CD4-positive, alpha-beta T cell treated with Interleukin-10 for 1 hour (primary cell): ENCODE measurements at regions not wholly inside any gene's neighbourhood (a gene's known extent, or its start where the extent isn't known, plus 50 kb on each side); places are given as distances from the start of the nearest gene placed in this dataset.

Source experiments
- DNase-seq: peaks from one replicate; pipeline ENCODE4 v3.0.0-alpha.2; 2020

GRCh38 chr10:50936335-50936734, 50.9 kb upstream of the A1CF start:
- no peak for DNase-seq

- DNase-seq: no peak
Measured at GRCh38 chr10:50937230-50937907, 51.9 kb upstream of the A1CF start.

DNA sequence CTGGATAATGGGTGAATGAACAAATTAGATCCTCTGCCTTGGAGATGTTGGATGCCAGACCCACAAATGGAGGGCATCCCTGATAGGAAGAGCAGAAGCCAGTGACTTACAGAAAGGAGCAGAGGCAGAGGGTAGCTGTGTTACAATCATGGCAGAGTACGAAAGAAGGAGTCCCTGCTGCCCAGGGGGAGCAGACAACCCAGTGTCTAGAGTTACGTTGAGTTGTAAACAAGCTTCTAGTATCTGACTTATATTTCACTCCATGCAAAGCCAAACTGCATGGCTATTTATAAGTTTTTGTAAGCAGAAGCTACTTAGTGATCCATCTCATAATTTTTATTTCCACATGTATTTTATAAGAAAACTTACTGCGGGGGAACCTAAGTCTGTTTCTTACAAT, 56.2 kb upstream of the A1CF start:
- no peak for DNase-seq

GRCh38 chr10:50946991-50947781, 61.8 kb upstream of the A1CF start:
- no peak for DNase-seq

DNA sequence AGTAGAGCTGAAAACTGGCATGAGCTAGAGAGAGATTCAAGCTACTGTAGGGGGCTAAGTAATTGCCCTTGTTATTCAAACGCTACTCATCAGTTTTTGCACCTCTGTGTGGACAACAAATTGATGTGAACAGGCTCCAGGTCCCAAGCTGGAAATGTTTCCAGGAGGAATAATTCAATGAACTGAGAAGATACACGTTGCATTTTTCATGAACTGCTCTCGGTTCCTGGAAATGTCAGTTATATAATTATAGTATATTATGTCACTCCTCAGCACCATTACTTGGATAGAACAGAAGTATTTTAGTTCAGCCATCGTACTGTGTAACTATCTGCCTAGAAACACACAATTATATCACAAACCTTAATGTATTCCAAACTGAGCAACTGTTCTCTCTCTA, 65.9 kb upstream of the A1CF start:
- DNase-seq: no peak

DNA sequence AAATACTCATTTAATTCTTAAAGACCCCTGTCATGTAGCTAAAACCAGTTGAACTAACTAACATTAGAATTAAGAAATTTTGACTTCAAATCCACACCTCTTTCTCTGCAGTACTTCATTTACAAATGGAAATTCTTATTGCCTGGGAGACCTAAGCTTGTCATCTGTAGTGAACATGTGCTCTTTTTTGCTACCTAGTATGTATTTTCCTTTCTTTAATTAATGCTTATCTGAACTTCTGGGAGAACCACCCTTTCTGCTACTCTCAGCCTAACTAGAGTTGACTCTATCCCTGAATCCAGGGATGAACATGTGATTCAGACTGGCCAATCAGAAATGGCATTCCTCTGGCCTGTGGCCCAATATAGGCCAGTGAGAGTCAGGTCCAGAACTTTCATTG, 75.9 kb upstream of the A1CF start:
- no peak for DNase-seq

DNA sequence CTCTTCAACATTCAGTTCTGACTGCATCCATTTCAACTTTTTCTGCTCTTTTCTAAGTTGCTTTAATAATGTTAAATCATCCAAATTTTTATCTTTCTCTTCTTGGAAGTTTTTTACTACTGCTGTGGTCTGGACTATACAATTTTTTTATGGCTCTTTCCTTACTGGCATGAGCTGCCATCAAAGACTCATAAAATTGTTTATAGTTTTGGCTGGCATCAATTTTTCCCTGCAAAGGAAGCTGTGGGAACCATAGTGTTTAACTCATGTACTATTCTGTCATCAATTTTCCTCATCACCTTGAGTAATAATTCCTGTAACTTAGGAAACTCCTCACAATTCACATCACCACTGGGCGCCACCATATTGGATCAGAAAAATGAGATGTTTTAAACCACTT, 77.6 kb upstream of the A1CF start:
- no peak for DNase-seq

- no peak for DNase-seq
Measured at GRCh38 chr10:50968386-50969091, 83.1 kb upstream of the A1CF start.

GRCh38 chr10:50972591-50972990, 87.2 kb upstream of the A1CF start:
- no peak for DNase-seq

GRCh38 chr10:50981385-50981784, 92.9 kb upstream of the PRKG1 start:
- no peak for DNase-seq

DNA sequence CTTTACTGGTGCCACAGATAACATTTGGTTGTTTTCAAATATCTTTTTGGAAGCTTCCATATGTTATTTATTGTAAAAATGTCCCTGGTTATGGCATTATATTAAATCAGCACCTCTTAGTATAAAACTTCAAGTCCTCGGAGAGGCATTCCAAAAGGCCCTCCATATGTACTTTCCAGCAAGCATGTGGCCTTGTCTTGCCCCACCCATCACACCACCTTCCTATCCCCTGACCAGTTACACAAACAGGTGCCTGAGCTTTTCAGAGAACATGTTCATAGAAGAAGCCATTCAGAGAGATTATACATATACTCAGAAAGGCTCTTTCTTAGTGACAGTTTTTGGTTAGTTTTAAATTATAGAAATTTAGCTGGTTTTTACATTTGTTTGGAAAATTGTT, 92.4 kb upstream of the PRKG1 start:
- no peak for DNase-seq

DNA sequence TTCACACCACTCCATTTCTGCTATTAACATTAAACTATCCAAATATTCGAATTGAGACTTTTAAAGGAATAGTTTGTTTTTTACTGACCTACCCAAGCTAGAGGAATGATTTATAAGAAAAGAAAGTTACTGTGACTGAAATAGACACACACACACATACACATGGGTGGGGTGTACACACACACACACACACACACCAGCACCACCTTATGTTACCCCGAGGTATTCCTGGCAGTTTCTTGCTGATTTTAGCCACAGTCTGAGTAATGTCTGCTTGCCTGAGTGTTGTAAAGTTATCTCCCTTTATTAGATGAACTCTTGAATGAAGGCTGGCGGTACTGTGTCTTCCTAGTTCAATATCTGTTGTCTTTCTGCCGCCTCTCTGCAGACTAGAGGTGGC, 91.3 kb upstream of the PRKG1 start:
- no peak for DNase-seq

GRCh38 chr10:50987934-50988333, 86.4 kb upstream of the PRKG1 start:
- no peak for DNase-seq

DNA sequence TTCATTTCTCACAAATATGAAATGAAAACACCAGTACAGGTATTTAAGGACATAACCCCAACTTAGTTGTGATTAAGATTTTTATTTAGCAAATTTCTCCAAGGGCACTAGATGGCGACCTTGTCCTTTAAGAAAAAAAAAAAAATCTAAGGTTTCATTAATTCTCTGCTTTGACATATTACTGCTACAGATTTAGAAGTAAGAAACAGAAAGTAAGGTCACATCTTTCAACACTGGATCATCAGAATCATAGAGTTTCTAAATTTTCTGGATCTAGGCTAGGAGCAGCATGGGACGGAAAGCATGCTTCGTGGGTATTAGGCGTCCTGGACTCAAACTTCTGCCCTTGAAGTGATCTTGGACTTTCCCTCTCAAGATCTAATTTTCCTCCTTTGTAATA, 85.5 kb upstream of the PRKG1 start:
- no peak for DNase-seq

DNA sequence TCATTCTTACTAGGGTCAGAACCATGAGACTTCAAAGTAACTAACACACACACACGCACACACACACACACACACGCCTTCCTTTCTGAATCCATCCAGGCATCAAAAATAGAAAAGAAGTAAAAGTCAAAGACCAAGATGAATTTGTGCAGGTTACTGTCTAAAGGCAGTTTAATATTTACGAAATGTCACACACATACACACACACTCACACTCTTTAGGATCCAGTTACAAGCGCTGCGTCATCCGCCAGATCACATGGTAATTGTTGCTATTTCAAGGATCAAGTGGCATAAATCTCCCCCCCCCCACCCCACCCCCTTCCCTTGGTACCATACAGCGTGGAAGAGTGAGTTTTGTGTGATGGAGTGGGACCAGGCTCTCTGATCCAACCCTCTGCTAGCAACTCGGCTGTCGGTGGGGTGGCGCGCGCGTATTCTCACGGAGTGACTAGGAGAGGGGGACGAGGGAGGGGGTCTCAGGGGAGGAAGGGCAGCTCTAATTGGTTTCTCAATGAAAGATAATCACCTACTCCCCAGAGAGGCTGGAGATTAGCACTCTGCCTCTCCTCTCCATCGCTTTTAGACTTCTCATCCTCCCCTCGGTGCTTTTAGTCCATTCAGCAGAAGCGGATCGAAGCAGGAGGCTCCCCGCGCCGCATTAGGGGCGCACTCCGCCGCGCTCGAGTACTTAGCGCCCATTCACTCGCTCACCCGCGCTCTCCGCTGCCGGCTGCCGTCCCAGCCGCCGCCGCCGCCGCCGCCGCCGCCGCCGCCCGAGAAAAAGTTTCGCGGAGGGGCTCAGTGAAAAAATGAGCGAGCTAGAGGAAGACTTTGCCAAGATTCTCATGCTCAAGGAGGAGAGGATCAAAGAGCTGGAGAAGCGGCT, 83.5 kb upstream of the PRKG1 start:
- no peak for DNase-seq

- no peak for DNase-seq
Measured at GRCh38 chr10:50991456-50992355, 82.6 kb upstream of the PRKG1 start.

GRCh38 chr10:50992356-50992901, 81.9 kb upstream of the PRKG1 start:
- no peak for DNase-seq

DNA sequence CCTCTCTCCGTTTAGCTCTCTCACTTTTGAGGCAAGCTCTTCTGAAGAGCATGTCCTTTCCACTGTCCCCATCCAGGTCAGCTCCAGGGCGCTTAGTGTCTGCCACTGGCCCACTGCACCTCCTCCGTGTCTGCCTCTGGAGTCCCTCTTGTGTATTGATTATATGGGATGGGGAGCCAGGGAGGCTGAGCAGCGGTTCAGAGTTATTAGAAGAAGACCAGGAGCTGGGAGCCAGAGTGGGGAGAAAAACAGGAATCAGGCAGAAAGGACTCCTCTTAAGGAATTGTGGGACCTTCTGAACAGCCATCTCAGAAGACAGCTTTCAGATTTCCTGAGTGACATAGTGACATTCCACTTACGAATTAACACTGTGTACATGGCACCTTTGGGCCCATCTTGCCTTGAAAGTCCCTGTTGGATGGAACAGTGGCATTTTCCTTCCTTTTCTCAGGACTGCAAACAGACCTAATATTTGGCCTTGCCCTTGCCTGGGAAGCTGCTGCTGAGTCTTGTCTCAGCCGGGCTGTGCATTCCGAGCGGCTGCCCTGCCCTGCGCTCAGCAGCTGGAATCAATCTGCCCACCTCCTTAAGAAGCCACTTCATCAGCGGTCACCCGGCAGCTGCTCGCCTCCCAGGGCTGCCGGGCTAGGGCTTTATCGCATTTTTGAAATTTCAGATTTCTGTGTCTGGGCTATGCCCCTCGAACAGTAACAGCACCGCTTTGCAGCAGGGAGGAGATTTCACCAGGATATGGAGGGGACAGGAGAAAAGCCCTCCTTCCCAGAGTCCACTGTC, 81.1 kb upstream of the PRKG1 start:
- no peak for DNase-seq

DNA sequence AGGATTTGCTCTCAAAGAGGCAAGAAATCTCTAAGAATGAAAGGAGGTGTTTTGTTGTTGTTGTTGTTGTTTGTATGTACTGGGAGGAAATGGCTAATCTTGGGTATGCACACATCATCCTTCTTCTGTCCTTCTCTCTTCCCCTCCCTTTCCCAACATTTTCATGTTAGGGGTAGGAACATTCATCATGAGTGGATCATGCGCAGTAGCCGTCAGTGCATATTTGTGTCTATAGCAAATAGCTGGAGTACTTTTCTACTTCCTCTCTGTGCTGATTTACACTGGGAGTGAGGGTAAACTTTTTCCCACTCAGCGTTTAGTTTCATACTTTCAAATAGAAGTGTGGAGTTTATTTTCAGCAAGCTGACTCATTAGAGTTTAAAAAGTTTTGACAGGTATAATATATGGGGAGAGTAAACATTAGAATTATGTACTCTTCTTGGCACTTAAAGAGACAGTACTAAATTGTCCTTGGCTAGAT, 80.5 kb upstream of the PRKG1 start:
- no peak for DNase-seq

DNA sequence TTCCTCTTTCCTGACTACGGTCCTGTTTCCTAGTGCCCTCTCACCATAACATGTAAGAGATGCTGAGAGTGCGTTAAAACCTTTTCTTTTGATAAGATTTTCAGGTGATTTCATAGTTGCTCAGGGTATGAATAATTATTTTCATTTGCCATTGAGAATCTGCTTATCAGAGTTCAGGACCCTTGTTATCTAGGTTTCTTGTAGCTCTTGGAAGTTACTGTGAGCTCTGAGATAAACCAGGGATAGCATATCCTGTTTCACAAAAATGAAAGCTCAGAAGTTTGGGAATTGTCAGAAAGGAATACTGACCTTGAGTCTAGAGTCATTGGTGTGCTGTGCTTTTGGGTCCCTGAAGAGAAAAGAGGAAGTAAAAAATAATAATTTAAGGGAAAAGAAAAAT, 76.8 kb upstream of the PRKG1 start:
- DNase-seq: no peak

GRCh38 chr10:50999163-50999562, 75.1 kb upstream of the PRKG1 start:
- DNase-seq: no peak
